ENCODE measurements at regions not wholly inside any gene's neighbourhood (a gene's known extent, or its start where the extent isn't known, plus 50 kb on each side); places are given as distances from the start of the nearest gene placed in this dataset.

GRCh38 chr13:22198001-22198400 is 527.1 kb downstream of the FGF9 start:
- DNase-seq = peak; percentile 63

- DNase-seq = peak; percentile 61
These were observed 527.9 kb downstream of the FGF9 start for GRCh38 chr13:22198641-22199217.

GRCh38 chr13:22200440-22200839 is 529.6 kb downstream of the FGF9 start:
- no peak for DNase-seq

GRCh38 chr13:22201375-22201925 is 530.6 kb downstream of the FGF9 start:
- no peak for DNase-seq

GRCh38 chr13:22210134-22210930 is 539.5 kb downstream of the FGF9 start:
- no peak for DNase-seq

- no peak for DNase-seq
These were observed 541.0 kb downstream of the FGF9 start for GRCh38 chr13:22211876-22212275.

- no peak for DNase-seq
These were observed 541.7 kb downstream of the FGF9 start for GRCh38 chr13:22212576-22212975.

- no peak for DNase-seq
These were observed 543.3 kb downstream of the FGF9 start for GRCh38 chr13:22214184-22214583.

- no peak for DNase-seq
These were observed 547.9 kb downstream of the FGF9 start for GRCh38 chr13:22218797-22219196.

- no peak for DNase-seq
These were observed 548.8 kb downstream of the FGF9 start for GRCh38 chr13:22219709-22220108.

GRCh38 chr13:22220151-22221135 is 549.6 kb downstream of the FGF9 start:
- DNase-seq = no peak

- no peak for DNase-seq
These were observed 552.5 kb downstream of the FGF9 start for GRCh38 chr13:22223411-22223810.

- no peak for DNase-seq
These were observed 555.2 kb downstream of the FGF9 start for GRCh38 chr13:22226086-22226485.

GRCh38 chr13:22227895-22228294 is 557.0 kb downstream of the FGF9 start:
- DNase-seq = no peak

GRCh38 chr13:22229916-22230315 is 559.0 kb downstream of the FGF9 start:
- no peak for DNase-seq

GRCh38 chr13:22232186-22232585 is 561.3 kb downstream of the FGF9 start:
- DNase-seq = no peak

- DNase-seq = no peak
These were observed 564.5 kb downstream of the FGF9 start for GRCh38 chr13:22235285-22235949.

GRCh38 chr13:22235950-22236290 is 565.0 kb downstream of the FGF9 start:
- DNase-seq = no peak

GRCh38 chr13:22238269-22238668 is 567.4 kb downstream of the FGF9 start:
- DNase-seq = no peak

GRCh38 chr13:22240716-22241115 is 569.8 kb downstream of the FGF9 start:
- DNase-seq = no peak

GRCh38 chr13:22243469-22244163 is 572.7 kb downstream of the FGF9 start:
- DNase-seq = no peak

- no peak for DNase-seq
These were observed 581.5 kb downstream of the FGF9 start for GRCh38 chr13:22252281-22252830.

All from right hindlimb (tissue), 1 donor.